Progenitor cell of endocrine pancreas (in vitro differentiated cells): ENCODE measurements at regions not wholly inside any gene's neighbourhood (a gene's known extent, or its start where the extent isn't known, plus 50 kb on each side); places are given as distances from the start of the nearest gene placed in this dataset.
"Not testable (repeated sequence)": the region's sequence is repeated elsewhere in the genome, so short reads cannot be mapped to it uniquely, and the experiment has no call there.

Experiments
- DNase-seq: peaks from one replicate; pipeline ENCODE4 v3.0.0; 2021; ENCODE audit warnings: low spot score; ENCODE audit not compliant: unreplicated experiment
- H3K27ac Mint-ChIP-seq: 2 replicates; pipeline ENCODE4 v1.8.0; 2021; ENCODE audit warnings: mild to moderate bottlenecking, moderate library complexity, mixed read lengths
- H3K27me3 Mint-ChIP-seq: 2 replicates; pipeline ENCODE4 v1.8.0; 2021; ENCODE audit warnings: mixed read lengths
- H3K36me3 Mint-ChIP-seq: 2 replicates; pipeline ENCODE4 v1.8.0; 2022; ENCODE audit warnings: mixed read lengths; ENCODE audit not compliant: insufficient read depth
- H3K4me1 Mint-ChIP-seq: 2 replicates; pipeline ENCODE4 v1.8.0; 2021; ENCODE audit warnings: low read depth, mixed read lengths
- H3K4me3 Mint-ChIP-seq: 2 replicates; pipeline ENCODE4 v1.8.0; 2021; ENCODE audit warnings: low read depth, mild to moderate bottlenecking, moderate library complexity, mixed read lengths
- H3K9me3 Mint-ChIP-seq: 2 replicates; pipeline ENCODE4 v1.8.0; 2021; ENCODE audit warnings: low read depth, mixed read lengths
- TF ChIP-seq, protein P1 (sequence below): fragments of 200-600 bp; sonication (generic); IDR thresholded peaks from one replicate; pipeline ENCODE4 v1.5.0; 2021; ENCODE audit warnings: antibody characterized with exemption, mild to moderate bottlenecking; ENCODE audit not compliant: unreplicated experiment

DNA sequence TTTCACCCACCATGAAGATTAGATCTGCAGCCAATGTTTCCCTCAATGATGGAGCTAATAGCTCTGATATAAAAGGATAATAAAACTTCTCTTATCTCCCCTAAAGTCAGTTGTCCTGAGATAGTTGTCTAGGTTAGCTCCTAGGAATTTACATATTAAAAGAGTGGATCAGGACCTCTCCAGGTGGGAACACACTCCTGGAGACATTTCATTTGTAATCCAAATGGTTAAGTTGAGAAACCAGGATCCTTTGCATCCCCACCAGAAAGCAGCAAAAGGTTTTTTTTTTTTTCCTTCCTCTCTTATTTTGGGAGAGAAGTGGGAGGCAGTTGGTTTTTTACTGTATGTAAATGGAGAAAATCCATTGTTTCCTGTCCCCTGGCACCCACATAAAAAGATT, 182.5 kb upstream of the FBXL17 start:
- Mint-ChIP-seq H3K4me3 (no peak overlapping the region), H3K27ac (no peak overlapping the region), H3K4me1 (no peaks in the 10 kb centered on the region), H3K36me3 (no peaks in the 10 kb centered on the region), H3K9me3 (no peaks in the 10 kb centered on the region), H3K27me3 (no peaks in the 10 kb centered on the region)
- TF ChIP-seq, protein P1, sequence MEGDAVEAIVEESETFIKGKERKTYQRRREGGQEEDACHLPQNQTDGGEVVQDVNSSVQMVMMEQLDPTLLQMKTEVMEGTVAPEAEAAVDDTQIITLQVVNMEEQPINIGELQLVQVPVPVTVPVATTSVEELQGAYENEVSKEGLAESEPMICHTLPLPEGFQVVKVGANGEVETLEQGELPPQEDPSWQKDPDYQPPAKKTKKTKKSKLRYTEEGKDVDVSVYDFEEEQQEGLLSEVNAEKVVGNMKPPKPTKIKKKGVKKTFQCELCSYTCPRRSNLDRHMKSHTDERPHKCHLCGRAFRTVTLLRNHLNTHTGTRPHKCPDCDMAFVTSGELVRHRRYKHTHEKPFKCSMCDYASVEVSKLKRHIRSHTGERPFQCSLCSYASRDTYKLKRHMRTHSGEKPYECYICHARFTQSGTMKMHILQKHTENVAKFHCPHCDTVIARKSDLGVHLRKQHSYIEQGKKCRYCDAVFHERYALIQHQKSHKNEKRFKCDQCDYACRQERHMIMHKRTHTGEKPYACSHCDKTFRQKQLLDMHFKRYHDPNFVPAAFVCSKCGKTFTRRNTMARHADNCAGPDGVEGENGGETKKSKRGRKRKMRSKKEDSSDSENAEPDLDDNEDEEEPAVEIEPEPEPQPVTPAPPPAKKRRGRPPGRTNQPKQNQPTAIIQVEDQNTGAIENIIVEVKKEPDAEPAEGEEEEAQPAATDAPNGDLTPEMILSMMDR: no peak
- DNase-seq: no peak

DNA sequence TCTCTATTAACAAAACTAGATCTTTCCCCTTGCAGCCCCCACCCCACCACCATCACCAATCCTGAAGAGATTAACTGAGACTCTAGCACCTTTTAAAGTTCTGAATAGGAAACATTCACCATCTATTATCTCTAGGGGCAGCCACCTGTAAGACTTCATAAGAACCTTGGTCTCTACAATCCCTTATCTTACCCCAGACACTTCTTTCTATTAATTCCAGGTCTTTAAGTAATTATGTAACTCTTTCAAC, 180.2 kb upstream of the FBXL17 start:
- TF ChIP-seq, protein P1: no peak
- DNase-seq: no peak
- no peak overlapping the region for H3K27ac Mint-ChIP-seq
- H3K27me3 Mint-ChIP-seq: no peaks in the 10 kb centered on the region
- no peaks in the 10 kb centered on the region for H3K4me1 Mint-ChIP-seq
- H3K36me3 Mint-ChIP-seq: no peaks in the 10 kb centered on the region
- no peaks in the 10 kb centered on the region for H3K9me3 Mint-ChIP-seq
- no peak overlapping the region for H3K4me3 Mint-ChIP-seq

DNA sequence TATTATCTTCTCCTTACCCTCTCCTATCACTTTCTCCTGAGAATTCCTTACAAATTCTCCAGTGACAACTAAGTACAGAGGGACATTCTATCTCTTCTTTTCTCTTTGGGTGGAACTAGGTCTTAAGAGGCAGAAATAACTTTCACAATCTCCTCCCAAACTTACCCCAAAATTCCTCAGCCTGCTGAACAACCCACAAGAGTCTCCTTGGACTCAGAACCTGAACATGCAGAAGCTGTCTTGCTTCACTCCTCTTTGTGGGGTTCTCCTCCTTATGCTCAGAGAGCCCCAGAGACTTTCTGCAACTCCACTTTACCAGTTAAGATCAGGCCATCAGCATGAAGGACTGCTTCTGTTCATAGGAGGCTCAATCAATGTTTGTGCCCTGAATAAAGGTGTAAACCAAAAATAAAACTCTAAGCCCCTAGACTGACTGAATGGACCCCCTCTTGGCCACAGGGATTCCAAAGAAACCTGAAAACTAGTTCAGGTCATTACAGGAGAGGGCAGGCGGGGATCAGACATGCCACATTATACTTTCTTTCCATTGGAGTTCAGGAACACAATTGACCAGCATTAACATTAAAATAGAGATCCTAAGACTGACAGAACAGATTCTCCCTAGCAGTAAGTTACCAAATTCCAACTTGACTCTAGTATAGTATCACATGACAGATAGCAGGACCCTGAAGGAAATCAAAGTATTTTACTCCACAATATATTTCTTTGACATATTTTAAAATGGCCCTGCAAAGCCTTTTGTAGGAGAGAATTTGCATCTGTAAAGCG, 179.7 kb upstream of the FBXL17 start:
- TF ChIP-seq, protein P1: no peak
- H3K36me3 Mint-ChIP-seq: no peaks in the 10 kb centered on the region
- peaks cover 2% of the 10 kb centered on the region for H3K4me1 Mint-ChIP-seq
- DNase-seq: no peak
- H3K27me3 Mint-ChIP-seq: no peaks in the 10 kb centered on the region
- no peak overlapping the region for H3K27ac Mint-ChIP-seq
- H3K9me3 Mint-ChIP-seq: no peaks in the 10 kb centered on the region
- no peak overlapping the region for H3K4me3 Mint-ChIP-seq

DNA sequence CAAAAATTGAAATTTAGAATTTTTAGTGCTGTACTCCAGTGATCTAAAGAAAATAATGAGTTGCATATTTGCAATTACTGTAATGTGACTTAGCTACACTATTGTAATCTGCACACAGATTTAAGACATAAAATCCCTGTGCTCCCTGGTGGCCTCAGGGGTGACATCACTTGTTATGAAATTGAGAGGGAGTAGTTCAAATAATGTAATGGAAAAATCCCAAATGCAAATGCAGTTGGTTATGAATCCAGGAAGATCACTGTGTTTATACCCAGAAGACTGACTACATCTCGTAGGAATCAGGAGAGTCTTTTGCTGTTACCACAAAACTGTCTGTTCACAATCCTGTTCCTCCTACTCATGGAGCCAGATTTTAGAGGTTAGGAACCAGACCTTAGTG, 178.7 kb upstream of the FBXL17 start:
- TF ChIP-seq, protein P1: no peak
- Mint-ChIP-seq H3K27me3 (no peaks in the 10 kb centered on the region), H3K27ac (no peak overlapping the region), H3K4me1 (peaks cover 6% of the 10 kb centered on the region), H3K36me3 (no peaks in the 10 kb centered on the region), H3K9me3 (no peaks in the 10 kb centered on the region), H3K4me3 (no peak overlapping the region)
- DNase-seq: no peak

DNA sequence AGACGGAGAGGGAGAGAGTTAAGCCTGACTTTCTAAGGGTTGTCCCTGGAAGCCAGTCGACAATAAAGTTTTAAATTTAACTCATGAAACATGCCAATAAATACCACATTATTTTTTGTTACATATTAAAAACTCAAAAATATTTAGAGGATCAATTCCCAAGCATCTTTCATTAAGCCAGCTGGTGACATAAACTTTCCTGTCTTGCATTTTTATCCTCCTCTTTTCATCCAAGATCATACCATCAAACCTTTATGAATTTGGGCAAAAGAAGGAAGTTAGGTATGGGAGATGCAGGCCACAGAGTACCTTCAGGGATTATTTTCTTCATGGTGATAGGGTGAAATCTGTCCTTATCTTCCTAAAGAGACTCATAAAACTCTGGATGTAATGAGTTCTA, 178.3 kb upstream of the FBXL17 start:
- Mint-ChIP-seq H3K9me3 (no peaks in the 10 kb centered on the region), H3K27me3 (no peaks in the 10 kb centered on the region)

DNA sequence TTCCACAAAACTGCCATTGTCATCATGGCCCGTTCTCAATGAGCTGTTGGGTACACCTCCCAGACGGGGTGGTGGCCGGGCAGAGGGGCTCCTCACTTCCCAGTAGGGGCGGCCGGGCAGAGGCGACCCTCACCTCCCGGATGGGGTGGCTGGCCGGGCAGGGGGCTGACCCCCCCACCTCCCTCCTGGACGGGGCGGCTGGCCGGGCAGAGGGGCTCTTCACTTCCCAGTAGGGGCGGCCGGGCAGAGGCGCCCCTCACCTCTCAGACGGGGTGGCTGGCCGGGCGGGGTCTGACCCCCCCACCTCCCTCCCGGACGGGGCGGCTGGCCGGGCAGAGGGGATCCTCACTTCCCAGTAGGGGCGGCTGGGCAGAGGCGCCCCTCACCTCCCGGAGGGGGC, 176.9 kb upstream of the FBXL17 start:
- not testable (repeated sequence) for H3K4me3 Mint-ChIP-seq, H3K27ac Mint-ChIP-seq, H3K27me3 Mint-ChIP-seq, H3K4me1 Mint-ChIP-seq, DNase-seq, H3K36me3 Mint-ChIP-seq, H3K9me3 Mint-ChIP-seq

More for the DNA sequence above, 178.3 kb upstream of the FBXL17 start:
- no peak overlapping the region for H3K4me3 Mint-ChIP-seq
- peaks cover 6% of the 10 kb centered on the region for H3K4me1 Mint-ChIP-seq
- no peak overlapping the region for H3K27ac Mint-ChIP-seq
- TF ChIP-seq, protein P1: no peak
- H3K36me3 Mint-ChIP-seq: no peaks in the 10 kb centered on the region
- no peak for DNase-seq

DNA sequence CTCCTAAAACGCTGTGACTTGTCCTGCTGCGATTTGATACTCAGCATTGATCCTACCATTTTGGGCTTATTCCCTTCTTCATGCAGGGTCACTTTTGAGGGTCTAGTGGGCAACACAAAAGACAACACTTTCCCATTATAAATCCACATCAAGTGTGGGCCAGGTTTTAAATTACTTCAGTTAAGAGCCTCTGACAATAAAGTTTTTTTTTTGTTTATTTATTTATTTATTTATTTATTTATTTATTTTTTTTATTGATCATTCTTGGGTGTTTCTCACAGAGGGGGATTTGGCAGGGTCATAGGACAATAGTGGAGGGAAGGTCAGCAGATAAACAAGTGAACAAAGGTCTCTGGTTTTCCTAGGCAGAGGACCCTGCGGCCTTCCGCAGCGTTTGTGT, 176.2 kb upstream of the FBXL17 start:
- not testable (repeated sequence) for H3K36me3 Mint-ChIP-seq, H3K4me1 Mint-ChIP-seq, H3K27ac Mint-ChIP-seq, H3K9me3 Mint-ChIP-seq, H3K27me3 Mint-ChIP-seq, DNase-seq, H3K4me3 Mint-ChIP-seq
